Right renal cortex interstitium (tissue), 3 donors: ENCODE measurements at regions not wholly inside any gene's neighbourhood (a gene's known extent, or its start where the extent isn't known, plus 50 kb on each side); places are given as distances from the start of the nearest gene placed in this dataset.

Source experiments
- DNase-seq, 3 donors: peaks; one replicate each; pipeline ENCODE4 v3.0.0-alpha.2; 2013; ENCODE audit warnings: low read depth in 3 of 3, low spot score in 2 of 3

DNA sequence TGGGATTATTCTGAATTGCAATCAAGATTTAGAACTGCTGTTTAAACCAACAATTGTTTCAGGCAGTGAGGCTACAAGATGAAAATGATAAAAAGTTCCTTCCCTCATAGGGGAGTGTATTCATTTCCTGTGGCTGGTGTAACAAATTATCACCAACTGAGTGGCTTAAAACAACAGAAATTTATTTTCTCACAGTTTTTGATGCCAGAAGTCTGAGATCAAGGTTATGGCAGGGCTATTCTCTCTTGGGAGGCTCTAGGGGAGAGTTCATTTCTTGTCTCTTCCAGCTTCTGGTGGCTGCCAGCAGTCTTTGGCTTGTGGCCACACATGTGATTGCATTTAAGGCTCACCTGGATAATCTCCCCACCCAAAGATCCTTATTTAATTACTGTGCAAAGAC lies 290.5 kb upstream of the ZSWIM2 start:
- no peak for DNase-seq

DNA sequence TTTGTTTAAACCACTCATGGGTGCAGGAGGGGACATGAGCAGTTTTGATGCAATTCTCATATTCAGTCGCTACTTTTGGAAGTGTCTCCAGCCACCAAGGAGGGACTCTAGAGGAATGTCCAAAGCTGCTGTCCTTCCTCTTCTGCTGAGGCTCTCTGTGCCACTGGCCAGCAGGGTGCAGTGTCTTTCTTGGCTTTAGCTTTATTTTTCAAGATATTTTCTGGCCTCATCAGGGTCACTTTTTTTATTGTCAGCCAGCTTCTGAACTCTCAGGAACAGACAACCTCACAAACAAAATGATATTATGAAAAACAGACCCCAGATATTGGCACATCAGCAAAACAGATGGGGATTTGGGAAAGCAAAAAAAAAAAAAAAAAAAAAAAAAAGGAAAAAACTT lies 289.3 kb upstream of the ZSWIM2 start:
- no peak for DNase-seq

- DNase-seq: no peak
These were observed 287.7 kb upstream of the ZSWIM2 start for GRCh38 chr2:187136646-187137045.

- DNase-seq: no peak
These were observed 285.3 kb upstream of the ZSWIM2 start for GRCh38 chr2:187134306-187134705.

DNA sequence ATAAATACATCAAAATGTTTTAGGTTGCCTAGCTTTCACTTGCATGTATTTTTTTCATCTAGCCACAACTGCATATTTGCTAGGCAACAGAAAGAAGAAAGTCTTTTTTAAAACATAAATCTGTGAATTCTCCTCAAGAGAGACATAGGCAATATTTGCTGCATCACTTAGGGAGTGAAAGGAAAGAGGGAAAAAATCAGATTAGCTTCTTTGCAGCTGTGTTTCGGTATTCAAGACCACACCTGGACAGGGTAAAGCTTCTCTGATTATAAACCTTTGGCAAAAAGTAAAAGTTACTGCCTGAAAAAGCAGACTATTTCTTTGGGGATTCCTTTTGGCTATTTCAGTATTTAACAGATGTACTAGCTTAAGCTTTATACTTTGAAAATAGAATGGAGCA lies 280.9 kb upstream of the ZSWIM2 start:
- no peak for DNase-seq

GRCh38 chr2:187129306-187129705 lies 280.3 kb upstream of the ZSWIM2 start:
- no peak for DNase-seq

DNA sequence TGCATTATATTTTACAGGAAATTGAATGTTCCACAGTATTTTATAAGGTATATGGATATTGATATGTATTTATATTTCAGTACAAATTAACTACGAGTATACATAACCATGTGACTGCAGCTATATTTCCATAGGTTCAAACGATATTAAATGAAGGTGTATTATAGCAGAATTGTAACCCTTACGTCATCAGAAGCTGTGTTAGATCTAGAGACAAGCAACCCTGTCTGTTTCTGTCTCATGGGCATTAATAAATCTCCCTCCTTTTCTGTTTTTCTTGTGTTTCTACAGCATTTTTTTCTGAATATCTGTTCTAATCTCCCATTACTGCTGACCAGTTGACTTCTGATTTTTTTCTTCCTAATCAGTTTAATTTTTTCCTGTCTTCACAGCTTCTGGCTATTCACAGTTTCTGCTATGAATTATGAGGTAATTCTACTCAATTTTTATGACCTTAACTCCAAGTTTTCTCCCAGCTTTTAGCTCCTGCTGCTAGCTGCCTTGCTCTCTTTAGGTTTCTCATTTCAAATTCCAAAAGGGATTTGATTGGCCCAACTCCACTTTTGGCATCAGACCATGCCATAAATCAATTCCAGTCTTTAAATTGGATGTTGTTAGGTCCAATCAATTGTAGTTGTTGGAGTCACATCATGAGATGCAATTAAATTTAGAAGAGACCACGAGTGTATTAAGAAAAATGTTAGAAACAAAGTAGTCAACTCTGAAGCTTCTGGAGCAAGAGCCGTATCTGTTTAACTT lies 277.5 kb upstream of the ZSWIM2 start:
- DNase-seq: no peak

DNA sequence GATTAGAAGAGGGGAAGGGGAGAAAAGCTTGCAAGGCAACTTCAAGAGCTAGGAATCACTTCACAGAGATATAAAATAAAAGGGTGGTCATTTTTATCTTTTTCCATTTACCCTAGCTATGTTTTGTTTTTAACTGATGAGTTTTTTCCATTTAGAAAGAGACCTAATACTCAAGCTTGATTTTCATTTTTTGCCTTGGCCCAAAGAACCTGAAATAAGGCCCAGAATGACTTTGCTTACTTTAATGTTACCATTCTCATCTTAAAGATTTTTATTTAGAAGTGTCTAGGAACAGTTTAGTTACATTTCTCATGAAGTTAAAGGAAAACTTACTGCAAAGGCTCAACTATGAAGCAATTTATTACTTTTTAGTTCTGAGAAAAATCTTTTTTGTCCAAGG lies 276.3 kb upstream of the ZSWIM2 start:
- no peak for DNase-seq

DNA sequence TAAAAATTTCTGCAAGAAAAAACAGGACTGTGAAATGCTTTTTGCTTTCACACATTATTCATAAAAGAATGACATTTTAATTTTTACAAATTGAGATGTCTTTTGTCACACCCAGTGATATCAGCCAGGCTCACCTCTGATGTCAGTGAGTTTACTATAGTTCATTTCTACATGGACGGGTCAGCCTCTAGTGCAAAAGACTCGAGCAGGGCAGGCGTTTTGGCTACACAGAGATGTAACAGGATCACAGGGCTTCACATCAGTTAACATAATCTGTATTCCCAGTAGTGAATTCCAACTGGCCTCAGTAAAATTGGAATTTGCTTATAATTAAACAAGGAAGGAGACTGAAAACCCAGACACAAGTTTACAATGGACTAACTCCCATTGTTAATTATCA lies 275.6 kb upstream of the ZSWIM2 start:
- no peak for DNase-seq

DNA sequence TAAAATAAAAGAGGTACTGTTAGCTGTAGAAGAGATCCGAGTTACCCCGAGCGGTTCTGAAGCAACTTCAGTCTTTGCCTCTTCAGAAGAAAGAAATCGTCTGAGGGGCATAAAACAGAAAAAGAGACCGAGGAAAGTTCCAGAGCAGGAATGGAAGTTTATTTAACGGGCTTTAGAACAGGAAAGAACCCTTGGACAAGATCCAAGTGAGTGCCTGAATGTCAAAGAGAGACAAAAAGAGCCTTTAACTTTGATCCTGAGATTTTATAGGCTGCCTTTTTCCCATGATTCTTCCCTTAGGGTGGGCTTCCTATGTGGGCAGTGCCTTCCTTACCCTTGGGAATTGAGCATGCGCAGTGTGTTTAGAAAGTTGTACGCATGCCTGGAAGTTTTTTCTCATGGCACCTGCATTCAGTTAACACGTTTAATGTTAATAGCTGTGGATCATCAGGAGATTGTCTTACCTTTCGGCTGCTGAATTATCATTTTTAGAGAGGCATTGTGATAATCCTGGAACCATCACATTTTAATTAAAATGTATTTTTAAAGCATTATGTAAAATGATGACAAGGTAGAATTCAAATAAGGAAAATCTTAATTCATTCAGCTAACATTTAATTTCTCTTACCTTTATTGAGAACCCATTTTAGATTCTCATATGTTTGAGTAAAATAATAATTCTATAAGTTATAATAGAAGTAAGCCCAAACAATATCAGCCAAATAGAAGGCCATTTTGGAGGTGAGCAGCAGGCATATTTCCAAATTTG lies 269.5 kb upstream of the ZSWIM2 start:
- no peak for DNase-seq

DNA sequence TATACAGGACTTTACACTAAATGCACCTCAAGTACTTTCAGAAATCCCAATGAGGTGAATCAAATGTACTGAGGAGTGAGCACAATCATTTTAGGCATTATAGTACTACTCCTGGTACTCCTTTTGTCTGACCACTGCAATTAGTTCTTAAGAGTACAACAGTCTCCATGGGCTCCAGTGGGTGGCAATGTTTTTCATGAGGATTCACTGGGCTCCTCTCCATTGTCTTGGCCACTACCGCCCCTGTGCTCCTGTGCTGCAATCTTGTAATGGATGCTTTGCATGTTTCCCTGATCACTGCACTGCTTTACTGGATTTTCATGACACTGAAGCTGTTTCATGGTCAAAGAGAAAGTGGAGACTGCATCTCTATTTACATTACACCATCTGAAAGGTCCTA lies 268.5 kb upstream of the ZSWIM2 start:
- no peak for DNase-seq

- DNase-seq: no peak
These were observed 266.7 kb upstream of the ZSWIM2 start for GRCh38 chr2:187115627-187116026.

DNA sequence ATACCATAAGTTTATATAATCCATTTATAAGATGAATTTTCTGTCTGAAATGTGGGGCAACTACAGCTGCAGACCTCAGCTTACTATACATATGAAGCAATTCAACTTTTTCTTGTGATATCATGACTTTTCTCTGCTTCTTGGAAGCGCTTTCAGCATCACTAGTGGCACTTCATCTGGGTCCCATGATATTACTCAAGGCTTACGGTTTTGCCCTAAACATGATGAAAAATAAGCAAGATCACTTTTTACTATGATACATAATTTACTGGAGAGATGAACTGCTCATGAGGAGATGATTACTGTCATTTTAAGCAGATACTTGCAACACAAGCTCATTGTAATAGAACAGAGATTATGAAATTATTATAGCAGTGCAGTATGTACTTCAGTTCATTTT lies 258.0 kb upstream of the ZSWIM2 start:
- DNase-seq: no peak

DNA sequence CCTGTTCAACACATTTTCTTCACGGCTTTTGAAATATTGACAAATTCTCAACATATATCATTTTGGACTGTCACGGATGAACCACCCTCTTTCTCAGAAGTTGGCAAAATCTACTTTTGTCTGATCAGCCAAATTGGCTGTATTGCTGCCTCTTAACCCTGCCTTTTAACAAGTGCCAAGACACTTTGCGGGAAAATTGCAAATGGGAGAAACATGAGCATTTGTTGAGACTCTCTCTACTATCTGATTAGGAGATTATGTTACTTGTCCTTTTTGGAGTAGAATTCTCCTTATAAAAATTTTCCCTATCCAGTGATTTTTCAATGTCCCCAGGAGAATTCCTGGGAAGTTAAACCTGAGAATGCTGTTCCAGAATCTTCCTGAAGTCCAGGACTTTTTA lies 256.2 kb upstream of the ZSWIM2 start:
- no peak for DNase-seq

DNA sequence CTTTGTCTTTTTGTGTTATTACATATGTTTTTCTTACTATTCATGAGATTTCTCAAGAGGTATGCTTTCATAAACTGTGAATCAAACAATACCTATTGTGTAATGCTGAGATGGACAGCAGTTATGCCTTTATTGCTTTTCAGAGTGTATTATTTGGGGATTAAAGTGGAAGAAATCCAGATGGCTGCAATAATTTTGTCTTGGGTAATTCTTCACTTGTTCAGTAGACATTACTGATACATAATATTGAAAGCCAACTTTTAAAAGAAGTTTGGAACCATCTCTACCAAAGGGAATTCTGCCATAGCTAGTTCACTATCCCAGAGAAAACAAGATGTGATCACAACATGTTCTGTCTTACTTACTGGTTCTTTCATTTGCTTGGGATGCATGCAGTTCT lies 253.4 kb upstream of the ZSWIM2 start:
- DNase-seq: no peak

DNA sequence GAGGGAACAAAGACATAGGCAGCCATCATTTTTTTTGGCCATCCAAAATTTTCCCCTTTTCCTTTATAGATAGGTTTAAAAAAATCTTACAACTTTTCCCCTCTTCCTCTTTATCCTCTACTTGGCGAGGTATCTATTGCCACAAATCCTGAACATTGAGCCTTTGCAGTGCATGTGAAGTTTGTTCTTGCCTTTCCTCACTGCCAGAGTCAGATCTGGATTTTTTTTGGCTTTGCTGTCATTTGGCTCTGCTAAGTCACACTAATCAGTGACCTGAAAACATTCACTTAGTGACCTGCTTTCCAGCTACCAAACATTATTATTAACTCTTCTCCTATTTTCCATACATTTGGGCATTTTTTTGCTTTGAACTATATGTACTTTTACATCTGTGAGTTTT lies 249.2 kb upstream of the ZSWIM2 start:
- DNase-seq: no peak

- DNase-seq: no peak
These were observed 244.9 kb upstream of the ZSWIM2 start for GRCh38 chr2:187093771-187094412.

GRCh38 chr2:187091664-187092063 lies 242.7 kb upstream of the ZSWIM2 start:
- DNase-seq: no peak

DNA sequence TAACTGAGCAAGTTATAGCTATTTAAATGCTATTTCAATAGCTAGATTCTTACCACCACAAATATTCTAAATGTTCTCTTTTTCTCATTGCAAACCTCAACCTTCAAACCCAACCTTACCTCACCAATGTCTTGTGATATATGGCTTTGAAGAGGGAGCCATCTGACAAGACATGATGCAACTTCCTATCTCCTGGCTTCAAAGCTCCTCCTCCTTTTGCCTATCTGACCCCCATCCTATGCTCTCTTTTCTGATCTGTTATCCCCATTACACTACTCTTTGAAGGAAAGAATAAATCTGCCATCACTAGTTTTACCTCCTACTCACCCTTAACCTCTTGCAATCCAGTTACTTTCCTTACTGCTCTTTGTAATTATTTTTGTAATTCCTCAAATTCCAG lies 235.6 kb upstream of the ZSWIM2 start:
- DNase-seq: no peak

GRCh38 chr2:187081461-187081860 lies 232.5 kb upstream of the ZSWIM2 start:
- DNase-seq: no peak

GRCh38 chr2:187079901-187080300 lies 230.9 kb upstream of the ZSWIM2 start:
- no peak for DNase-seq

GRCh38 chr2:187078297-187078696 lies 229.3 kb upstream of the ZSWIM2 start:
- no peak for DNase-seq
